ENCODE measurements at regions not wholly inside any gene's neighbourhood (a gene's known extent, or its start where the extent isn't known, plus 50 kb on each side); places are given as distances from the start of the nearest gene placed in this dataset.

DNA sequence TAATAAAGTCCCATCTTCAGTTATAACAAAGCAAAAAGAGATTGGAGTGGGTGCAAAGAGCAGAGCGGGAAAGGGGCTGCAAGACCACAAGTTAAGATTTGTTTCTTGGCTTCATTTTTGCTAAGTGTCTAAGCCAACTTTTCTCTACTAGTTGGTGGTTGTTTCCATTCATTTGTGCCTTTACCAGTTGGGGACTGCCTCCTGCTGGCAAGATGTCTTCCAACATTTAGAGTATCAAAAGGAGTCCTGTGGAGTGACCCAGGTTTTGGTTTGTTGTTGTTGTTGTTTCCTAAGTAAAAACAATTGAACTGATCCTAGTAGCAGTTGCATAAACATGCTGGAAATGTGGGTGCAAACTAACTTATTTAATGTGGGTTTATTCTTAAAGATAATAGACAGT is 121.1 kb downstream of the SPATA18 start:
- Histone ChIP-seq H4K20me1 (ENCODE audit: insufficient read depth) (no peaks in the 10 kb centered on the region), H2AFZ (ENCODE audit: low read depth, low read length, poor library complexity, severe bottlenecking) (no peak overlapping the region), H3K27ac (ENCODE audit: low read depth, low read length) (no peak overlapping the region), H3K9ac (ENCODE audit: low read length) (no peak overlapping the region), H3K27me3 (ENCODE audit: insufficient read depth, low read length) (no peaks in the 10 kb centered on the region), H3K79me2 (ENCODE audit: insufficient read depth, low read length) (no peaks in the 10 kb centered on the region), H3K4me1 (ENCODE audit: control insufficient read depth in 1 of 2, insufficient read depth in 2 of 2, low read length in 2 of 2) (no peaks in the 10 kb centered on the region), H3K36me3 (ENCODE audit: control insufficient read depth in 1 of 2, insufficient read depth in 2 of 2, low read length in 2 of 2) (no peaks in the 10 kb centered on the region), H3K9me2 (ENCODE audit: insufficient read depth) (no peaks in the 10 kb centered on the region), H3K9me3 (ENCODE audit: control insufficient read depth in 1 of 2, insufficient read depth in 1 of 2, low read depth in 1 of 2, low read length in 2 of 2) (no peaks in the 10 kb centered on the region), H3K4me2 (ENCODE audit: low read length) (no peak overlapping the region), H3K4me3 (replicated peaks in 1 of 2; ENCODE audit: low read depth in 1 of 2, low read length in 2 of 2) (no peak overlapping the region)
- no peak for ATAC-seq
- no TSS peak for BruUV-seq (replicated peaks)
- no peak for DNase-seq (ENCODE audit: low read depth, low spot score)
- ChIA-PET POLR2A (no interaction called here), CTCF (no interaction called here), RAD21 (ENCODE audit: low non-redundant PET in 1 of 2, low total read pairs in 2 of 2, uncharacterized antibody in 2 of 2, unreplicated experiment in 2 of 2) (no interaction called here)
- intact Hi-C loops (cut with micrococcal nuclease), result no loop called here
- no peak for TF ChIP-seq REST (IDR thresholded peaks at IDR 0.05; ENCODE audit: low read depth)
- peak; percentile 5 to 30 (median 20); a peak in 3 of 6 replicates for TF ChIP-seq CTCF (IDR thresholded peaks at IDR 0.05 in 2 of 3, conservative IDR thresholded peaks at IDR 0.05 in 1 of 3; ENCODE audit: borderline replicate concordance in 1 of 3, insufficient read depth in 1 of 3, low read depth in 2 of 3, low read length in 2 of 3)
- TF ChIP-seq EZH2phosphoT487 (IDR thresholded peaks at IDR 0.05; ENCODE audit: borderline replicate concordance), result no peak
- TF ChIP-seq MAX (IDR thresholded peaks at IDR 0.05), result no peak
- peak; percentile 28; the same call in 1 of the 2 replicates for TF ChIP-seq RAD21 (IDR thresholded peaks at IDR 0.05; ENCODE audit: low read depth)
- no peak for TF ChIP-seq SRF (IDR thresholded peaks at IDR 0.05; ENCODE audit: low read depth)
- TF ChIP-seq, protein P1, sequence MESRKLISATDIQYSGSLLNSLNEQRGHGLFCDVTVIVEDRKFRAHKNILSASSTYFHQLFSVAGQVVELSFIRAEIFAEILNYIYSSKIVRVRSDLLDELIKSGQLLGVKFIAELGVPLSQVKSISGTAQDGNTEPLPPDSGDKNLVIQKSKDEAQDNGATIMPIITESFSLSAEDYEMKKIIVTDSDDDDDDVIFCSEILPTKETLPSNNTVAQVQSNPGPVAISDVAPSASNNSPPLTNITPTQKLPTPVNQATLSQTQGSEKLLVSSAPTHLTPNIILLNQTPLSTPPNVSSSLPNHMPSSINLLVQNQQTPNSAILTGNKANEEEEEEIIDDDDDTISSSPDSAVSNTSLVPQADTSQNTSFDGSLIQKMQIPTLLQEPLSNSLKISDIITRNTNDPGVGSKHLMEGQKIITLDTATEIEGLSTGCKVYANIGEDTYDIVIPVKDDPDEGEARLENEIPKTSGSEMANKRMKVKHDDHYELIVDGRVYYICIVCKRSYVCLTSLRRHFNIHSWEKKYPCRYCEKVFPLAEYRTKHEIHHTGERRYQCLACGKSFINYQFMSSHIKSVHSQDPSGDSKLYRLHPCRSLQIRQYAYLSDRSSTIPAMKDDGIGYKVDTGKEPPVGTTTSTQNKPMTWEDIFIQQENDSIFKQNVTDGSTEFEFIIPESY (IDR thresholded peaks at IDR 0.05; ENCODE audit: extremely low read depth, insufficient replicate concordance, low read length), result no peak
